ENCODE measurements at regions not wholly inside any gene's neighbourhood (a gene's known extent, or its start where the extent isn't known, plus 50 kb on each side); places are given as distances from the start of the nearest gene placed in this dataset.
A peak's percentile ranks its signal among the peaks of the same experiment; 100 is the strongest.

DNA sequence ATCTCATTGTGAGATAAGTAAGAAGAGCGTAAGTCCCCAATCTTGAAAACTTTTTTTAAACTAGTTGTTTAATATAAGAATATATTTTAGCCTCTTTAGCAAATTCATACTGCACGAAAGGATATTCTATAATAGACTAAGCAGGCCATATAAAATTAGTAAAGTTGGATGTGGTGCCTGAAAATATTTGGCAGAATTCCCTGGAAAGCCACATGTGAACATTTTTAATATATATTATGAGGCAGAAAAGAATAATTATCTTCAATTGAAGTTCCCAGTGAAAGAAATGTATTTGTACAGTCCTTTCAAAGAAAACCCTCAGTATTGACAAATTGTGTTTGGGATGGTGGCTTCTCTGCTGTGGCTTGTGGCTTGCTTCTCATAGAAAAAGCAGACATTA lies 237.5 kb upstream of the JAG1 start:
- intact Hi-C loops (cut with DNase I) = loop anchor here in 4 of 10 donors (2.0 to 10.0 kb wide), 4 partner anchors 106 to 296 kb away; no protein-coding TSS in a partner anchor
- Histone ChIP-seq H3K36me3 (no peaks in the 10 kb centered on the region), H3K4me3 (peak overlapping the region in 1 of 12 donors; percentile 26), H3K27me3 (no peaks in the 10 kb centered on the region), H3K27ac (peak overlapping the region in 10 of 12 donors; percentile 9 to 80 (median 52)), H3K4me1 (peaks cover 0 to 23% (median 3%) of the 10 kb centered on the region in 12 donors), H3K9me3 (peaks cover 0 to 5% (median 0%) of the 10 kb centered on the region in 12 donors)
- DNase-seq (no peak), ATAC-seq (no peak)
- 65 to 77% (median 69%) methylated on average over 2 of the region's 2 CpGs for WGBS, 4 donors
- no peak for TF ChIP-seq POLR2A (IDR thresholded peaks at IDR 0.05)
- no peak for TF ChIP-seq CTCF (IDR thresholded peaks at IDR 0.05)

- TF ChIP-seq CTCF (IDR thresholded peaks at IDR 0.05) (no peak), POLR2A (IDR thresholded peaks at IDR 0.05) (no peak)
- H3K27me3 ChIP-seq = no peaks in the 10 kb centered on the region
- H3K9me3 ChIP-seq = peaks cover 0 to 6% (median 0%) of the 10 kb centered on the region in 12 donors
- ATAC-seq (no peak), DNase-seq (no peak)
- no peak overlapping the region for H3K4me3 ChIP-seq
- H3K4me1 ChIP-seq = peaks cover 0 to 12% (median 3%) of the 10 kb centered on the region in 12 donors
- WGBS, 4 donors = 54 to 73% (median 61%) methylated on average over 1 of the region's 1 CpG
- no peaks in the 10 kb centered on the region for H3K36me3 ChIP-seq
- no peak overlapping the region for H3K27ac ChIP-seq
- intact Hi-C loops (cut with DNase I) = loop anchor here in 1 of 10 donors (10.0 kb wide), 1 partner anchor 111 kb away; no protein-coding TSS in a partner anchor
Measured at GRCh38 chr20:10915815-10916214, 242.0 kb upstream of the JAG1 start.

DNA sequence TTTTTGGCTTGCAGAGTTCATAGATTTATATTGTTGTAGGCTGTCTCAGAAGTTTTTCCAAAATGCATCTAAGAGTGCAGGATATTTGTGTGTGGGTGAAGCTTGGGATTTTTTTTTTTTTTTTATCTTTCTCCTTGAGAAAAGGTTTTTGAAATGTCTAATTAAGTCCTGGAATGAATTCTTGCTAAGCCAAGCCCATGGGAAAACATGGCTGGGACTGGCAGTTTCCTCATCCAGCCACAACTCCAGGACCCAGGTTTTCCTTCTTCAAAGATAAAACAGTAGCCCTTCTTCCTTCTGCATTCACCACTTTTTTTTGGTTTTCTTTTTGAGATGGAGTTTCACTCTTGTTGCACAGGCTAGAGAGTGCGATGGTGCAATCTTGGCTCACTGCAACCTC lies 242.5 kb upstream of the JAG1 start:
- ATAC-seq (no peak), DNase-seq (no peak)
- 95 to 100% (median 100%) methylated on average over 1 of the region's 1 CpG for WGBS, 4 donors
- no peak overlapping the region for H3K4me3 ChIP-seq
- no peaks in the 10 kb centered on the region for H3K27me3 ChIP-seq
- H3K36me3 ChIP-seq = no peaks in the 10 kb centered on the region
- TF ChIP-seq CTCF (IDR thresholded peaks at IDR 0.05) = no peak
- intact Hi-C loops (cut with DNase I) = loop anchor here in 1 of 10 donors (10.0 kb wide), 1 partner anchor 112 kb away; no protein-coding TSS in a partner anchor
- H3K9me3 ChIP-seq = peaks cover 0 to 6% (median 0%) of the 10 kb centered on the region in 12 donors
- H3K27ac ChIP-seq = no peak overlapping the region
- H3K4me1 ChIP-seq = peaks cover 0 to 7% (median under 1%) of the 10 kb centered on the region in 12 donors

DNA sequence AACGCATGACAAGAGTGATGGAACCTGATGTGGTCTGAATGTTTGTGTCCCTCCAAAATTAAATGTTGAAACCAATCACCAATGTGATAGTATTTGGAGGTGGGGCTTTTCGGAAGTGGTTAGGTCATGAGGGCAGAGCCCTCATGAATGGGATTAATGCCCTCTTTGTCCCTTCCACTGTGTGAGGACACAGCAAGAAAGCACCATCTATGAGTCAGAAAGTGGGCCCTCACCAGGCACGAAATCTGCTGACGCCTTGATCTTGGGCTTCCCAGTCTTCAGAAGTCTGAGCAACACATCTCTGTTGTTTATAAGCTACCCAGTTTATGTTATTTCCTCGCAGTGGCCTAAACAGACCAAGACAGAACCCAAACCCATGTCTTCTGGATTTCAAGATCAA lies 244.0 kb upstream of the JAG1 start:
- no peaks in the 10 kb centered on the region for H3K27me3 ChIP-seq
- peaks cover 0 to 6% (median 0%) of the 10 kb centered on the region in 12 donors for H3K9me3 ChIP-seq
- TF ChIP-seq POLR2A (IDR thresholded peaks at IDR 0.05) (no peak), CTCF (IDR thresholded peaks at IDR 0.05) (no peak)
- peaks cover 0 to 4% (median 0%) of the 10 kb centered on the region in 12 donors for H3K4me1 ChIP-seq
- 87 to 97% (median 94%) methylated on average over 5 of the region's 5 CpGs for WGBS, 4 donors
- DNase-seq = no peak
- no peaks in the 10 kb centered on the region for H3K36me3 ChIP-seq
- no peak overlapping the region for H3K27ac ChIP-seq
- H3K4me3 ChIP-seq = no peak overlapping the region
- no peak for ATAC-seq
- intact Hi-C loops (cut with DNase I) = loop anchor here in 1 of 10 donors (10.0 kb wide), 1 partner anchor 113 kb away; no protein-coding TSS in a partner anchor
